ENCODE measurements at regions not wholly inside any gene's neighbourhood (a gene's known extent, or its start where the extent isn't known, plus 50 kb on each side); places are given as distances from the start of the nearest gene placed in this dataset.

DNA sequence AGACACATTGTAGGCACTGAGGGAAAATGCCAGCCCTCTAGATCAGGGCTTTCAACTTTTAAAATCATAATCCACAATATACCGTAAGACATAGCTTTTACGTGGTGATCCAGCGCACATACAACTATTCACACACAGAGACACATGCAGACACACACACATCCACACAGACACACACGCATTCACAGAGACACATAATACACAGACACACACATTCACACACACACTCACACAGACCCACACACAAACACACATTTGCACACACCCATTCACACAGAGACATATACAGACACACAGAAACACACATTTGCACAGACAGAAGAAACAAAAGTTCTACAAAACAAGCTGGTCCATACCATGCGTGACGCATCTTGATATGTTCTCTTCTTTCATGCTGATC, 244.5 kb downstream of the RHOU start:
- Histone ChIP-seq H3K79me2 (ENCODE audit: insufficient read depth, low read depth) (no peaks in the 10 kb centered on the region), H3K36me3 (ENCODE audit: insufficient read depth) (no peaks in the 10 kb centered on the region), H3K27me3 (ENCODE audit: insufficient read depth, low read depth) (no peaks in the 10 kb centered on the region), H3K4me1 (ENCODE audit: low read depth, poor library complexity, severe bottlenecking) (no peaks in the 10 kb centered on the region), H3K4me2 (no peak overlapping the region), H3K4me3 (IDR thresholded peaks at IDR 0.05; ENCODE audit: insufficient read depth, low read depth, low read length) (no peak overlapping the region), H3K9ac (no peak overlapping the region), H4K20me1 (ENCODE audit: insufficient read depth) (no peaks in the 10 kb centered on the region), H3K27ac (no peak overlapping the region), H2AFZ (ENCODE audit: low read depth) (no peak overlapping the region)
- TF ChIP-seq, protein P1, sequence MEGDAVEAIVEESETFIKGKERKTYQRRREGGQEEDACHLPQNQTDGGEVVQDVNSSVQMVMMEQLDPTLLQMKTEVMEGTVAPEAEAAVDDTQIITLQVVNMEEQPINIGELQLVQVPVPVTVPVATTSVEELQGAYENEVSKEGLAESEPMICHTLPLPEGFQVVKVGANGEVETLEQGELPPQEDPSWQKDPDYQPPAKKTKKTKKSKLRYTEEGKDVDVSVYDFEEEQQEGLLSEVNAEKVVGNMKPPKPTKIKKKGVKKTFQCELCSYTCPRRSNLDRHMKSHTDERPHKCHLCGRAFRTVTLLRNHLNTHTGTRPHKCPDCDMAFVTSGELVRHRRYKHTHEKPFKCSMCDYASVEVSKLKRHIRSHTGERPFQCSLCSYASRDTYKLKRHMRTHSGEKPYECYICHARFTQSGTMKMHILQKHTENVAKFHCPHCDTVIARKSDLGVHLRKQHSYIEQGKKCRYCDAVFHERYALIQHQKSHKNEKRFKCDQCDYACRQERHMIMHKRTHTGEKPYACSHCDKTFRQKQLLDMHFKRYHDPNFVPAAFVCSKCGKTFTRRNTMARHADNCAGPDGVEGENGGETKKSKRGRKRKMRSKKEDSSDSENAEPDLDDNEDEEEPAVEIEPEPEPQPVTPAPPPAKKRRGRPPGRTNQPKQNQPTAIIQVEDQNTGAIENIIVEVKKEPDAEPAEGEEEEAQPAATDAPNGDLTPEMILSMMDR (conservative IDR thresholded peaks at IDR 0.05; ENCODE audit: low read depth, low read length): no peak

DNA sequence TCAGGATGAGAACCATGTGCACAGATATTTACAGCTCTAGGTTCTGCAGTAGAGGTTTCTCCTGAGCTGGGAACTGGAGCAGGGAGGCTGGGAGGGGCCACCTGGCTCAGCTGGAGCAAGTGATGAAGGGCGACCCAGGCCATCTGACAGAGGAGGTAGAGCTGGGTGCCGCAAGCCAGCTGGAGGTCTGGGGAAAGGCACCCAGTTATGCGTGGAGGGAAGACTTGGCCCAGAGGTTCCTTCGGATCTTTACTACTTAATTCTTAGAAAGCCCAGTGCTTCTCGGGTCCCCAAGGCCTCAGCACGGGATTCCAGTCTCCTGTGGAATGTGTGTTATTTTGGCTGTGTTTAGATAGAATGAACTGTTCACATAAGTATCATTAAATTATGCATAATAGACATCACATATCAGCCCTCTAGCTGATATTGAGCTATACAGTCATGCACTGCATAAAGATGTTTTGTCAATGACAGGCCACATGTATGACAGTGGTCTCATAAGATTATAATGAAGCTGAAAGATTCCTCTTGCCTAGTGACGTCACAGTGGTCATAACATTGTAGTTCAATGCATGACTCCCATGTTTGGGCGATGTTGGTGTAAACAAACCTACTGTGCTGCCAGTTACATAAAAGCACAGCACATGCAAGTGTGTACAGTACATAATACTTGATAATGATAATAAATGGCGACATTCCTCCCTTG, 245.1 kb downstream of the RHOU start:
- Histone ChIP-seq H3K79me2 (ENCODE audit: insufficient read depth, low read depth) (no peaks in the 10 kb centered on the region), H3K4me3 (IDR thresholded peaks at IDR 0.05; ENCODE audit: insufficient read depth, low read depth, low read length) (no peak overlapping the region), H3K27me3 (ENCODE audit: insufficient read depth, low read depth) (no peaks in the 10 kb centered on the region), H3K9ac (no peak overlapping the region), H2AFZ (ENCODE audit: low read depth) (no peak overlapping the region), H3K36me3 (ENCODE audit: insufficient read depth) (no peaks in the 10 kb centered on the region), H3K4me2 (no peak overlapping the region), H4K20me1 (ENCODE audit: insufficient read depth) (no peaks in the 10 kb centered on the region), H3K4me1 (ENCODE audit: low read depth, poor library complexity, severe bottlenecking) (no peaks in the 10 kb centered on the region), H3K27ac (no peak overlapping the region)
- TF ChIP-seq, protein P1 (conservative IDR thresholded peaks at IDR 0.05; ENCODE audit: low read depth, low read length): no peak

DNA sequence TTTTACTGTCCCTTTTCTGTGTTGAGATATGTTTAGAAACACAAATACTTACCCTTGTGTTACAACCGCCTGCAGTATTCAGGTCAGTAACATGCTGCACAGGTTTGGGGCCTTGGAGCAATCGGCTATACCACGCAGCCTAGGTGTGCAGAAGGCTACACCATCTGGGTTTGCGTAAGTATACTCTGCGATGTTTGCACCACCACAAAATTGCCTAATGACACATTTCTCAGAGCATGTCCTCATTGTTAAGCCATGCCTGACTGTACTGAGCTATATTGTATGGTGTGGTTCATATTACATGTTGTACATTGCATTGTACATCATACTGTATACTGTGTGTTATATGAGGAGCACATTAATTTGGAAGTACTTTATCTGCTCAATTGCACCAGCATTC, 247.4 kb downstream of the RHOU start:
- Histone ChIP-seq H3K4me1 (ENCODE audit: low read depth, poor library complexity, severe bottlenecking) (no peaks in the 10 kb centered on the region), H3K4me2 (no peak overlapping the region), H3K9ac (no peak overlapping the region), H2AFZ (ENCODE audit: low read depth) (no peak overlapping the region), H3K27me3 (ENCODE audit: insufficient read depth, low read depth) (no peaks in the 10 kb centered on the region), H3K27ac (no peak overlapping the region), H3K4me3 (IDR thresholded peaks at IDR 0.05; ENCODE audit: insufficient read depth, low read depth, low read length) (no peak overlapping the region), H4K20me1 (ENCODE audit: insufficient read depth) (no peaks in the 10 kb centered on the region), H3K79me2 (ENCODE audit: insufficient read depth, low read depth) (no peaks in the 10 kb centered on the region), H3K36me3 (ENCODE audit: insufficient read depth) (no peaks in the 10 kb centered on the region)
- TF ChIP-seq, protein P1 (conservative IDR thresholded peaks at IDR 0.05; ENCODE audit: low read depth, low read length): no peak

DNA sequence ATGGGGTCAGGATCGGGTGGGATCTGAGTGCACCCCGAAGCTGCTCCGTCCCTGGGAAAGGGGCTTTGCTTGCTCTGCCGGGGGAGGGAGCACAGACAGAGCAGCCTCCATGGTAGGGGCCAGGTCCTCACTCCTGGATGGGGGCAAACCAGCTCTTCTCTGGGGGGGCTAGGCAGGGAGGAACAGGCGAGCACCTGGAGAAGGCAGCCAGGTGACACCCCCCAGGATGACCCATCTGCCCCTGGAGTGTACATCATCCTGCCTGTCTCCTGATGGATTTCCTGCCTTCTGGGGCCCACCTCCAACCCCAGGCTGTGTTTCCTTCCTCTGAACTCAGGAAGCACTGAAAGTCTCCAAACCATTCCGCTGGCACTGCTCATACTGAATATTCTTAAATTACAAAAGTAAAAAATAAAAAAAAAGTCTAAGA, 248.0 kb downstream of the RHOU start:
- Histone ChIP-seq H3K9ac (no peak overlapping the region), H3K27me3 (ENCODE audit: insufficient read depth, low read depth) (no peaks in the 10 kb centered on the region), H2AFZ (ENCODE audit: low read depth) (no peak overlapping the region), H3K4me1 (ENCODE audit: low read depth, poor library complexity, severe bottlenecking) (no peaks in the 10 kb centered on the region), H3K36me3 (ENCODE audit: insufficient read depth) (no peaks in the 10 kb centered on the region), H3K4me3 (IDR thresholded peaks at IDR 0.05; ENCODE audit: insufficient read depth, low read depth, low read length) (no peak overlapping the region), H4K20me1 (ENCODE audit: insufficient read depth) (no peaks in the 10 kb centered on the region), H3K4me2 (no peak overlapping the region), H3K79me2 (ENCODE audit: insufficient read depth, low read depth) (no peaks in the 10 kb centered on the region), H3K27ac (no peak overlapping the region)
- TF ChIP-seq, protein P1 (conservative IDR thresholded peaks at IDR 0.05; ENCODE audit: low read depth, low read length): no peak
